GM23248 (cell line): ENCODE measurements at regions not wholly inside any gene's neighbourhood (a gene's known extent, or its start where the extent isn't known, plus 50 kb on each side); places are given as distances from the start of the nearest gene placed in this dataset.

Experiments
- DNase-seq: peaks from one replicate; pipeline ENCODE4 v3.0.0-alpha.2; 2015
- H2AFZ ChIP-seq: fragments of 200-600 bp; sonication (generic); 2 replicates; pipeline ENCODE4 v1.6.1; 2016; ENCODE audit warnings: antibody characterized with exemption
- H3F3A ChIP-seq: fragments of 200-600 bp; sonication (generic); 2 replicates; pipeline ENCODE4 v1.6.1; 2016; ENCODE audit warnings: mild to moderate bottlenecking, antibody characterized with exemption, mixed run types; ENCODE audit not compliant: insufficient read depth
- H3K27ac ChIP-seq: fragments of 200-600 bp; sonication (generic); 2 replicates; pipeline ENCODE4 v1.5.1; 2016; ENCODE audit warnings: mild to moderate bottlenecking
- H3K27me3 ChIP-seq: fragments of 200-600 bp; sonication (generic); replicated peaks from 2 replicates; pipeline ENCODE4 v1.6.1; 2016; ENCODE audit warnings: mild to moderate bottlenecking; ENCODE audit not compliant: insufficient read depth
- H3K36me3 ChIP-seq: fragments of 200-600 bp; sonication (generic); 2 replicates; pipeline ENCODE4 v1.6.1; 2016; ENCODE audit warnings: low read depth, mild to moderate bottlenecking
- H3K4me1 ChIP-seq: fragments of 200-600 bp; sonication (generic); 2 replicates; pipeline ENCODE4 v1.6.1; 2016; ENCODE audit warnings: mild to moderate bottlenecking; ENCODE audit not compliant: insufficient read depth
- H3K4me2 ChIP-seq: fragments of 200-600 bp; sonication (generic); one replicate; pipeline ENCODE4 v1.6.1; 2016; ENCODE audit warnings: mild to moderate bottlenecking; ENCODE audit not compliant: unreplicated experiment
- H3K4me3 ChIP-seq: fragments of 200-600 bp; sonication (generic); 2 replicates; pipeline ENCODE4 v1.5.1; 2016; ENCODE audit warnings: mild to moderate bottlenecking
- H3K79me2 ChIP-seq: fragments of 200-600 bp; sonication (generic); 2 replicates; pipeline ENCODE4 v1.6.1; 2016; ENCODE audit warnings: mild to moderate bottlenecking; ENCODE audit not compliant: insufficient read depth
- H3K9ac ChIP-seq: fragments of 200-600 bp; sonication (generic); 2 replicates; pipeline ENCODE4 v1.6.1; 2016; ENCODE audit warnings: mild to moderate bottlenecking
- H3K9me2 ChIP-seq: fragments of 200-600 bp; sonication (generic); 2 replicates; pipeline ENCODE4 v1.6.1; 2016; ENCODE audit warnings: mixed run types, mild to moderate bottlenecking, moderate library complexity; ENCODE audit not compliant: insufficient read depth
- H3K9me3 ChIP-seq: fragments of 200-600 bp; sonication (generic); one replicate; pipeline ENCODE4 v1.6.1; 2017; ENCODE audit warnings: low read depth
- H4K20me1 ChIP-seq: fragments of 200-600 bp; sonication (generic); 2 replicates; pipeline ENCODE4 v1.6.0; 2016; ENCODE audit not compliant: insufficient read depth
- EZH2 ChIP-seq: fragments of 200-600 bp; sonication (generic); IDR thresholded peaks from 2 replicates; pipeline ENCODE4 v1.6.1; 2018; ENCODE audit warnings: antibody characterized with exemption, mild to moderate bottlenecking; ENCODE audit not compliant: insufficient read depth, poor library complexity, severe bottlenecking
- EZH2phosphoT487 ChIP-seq: fragments of 200-600 bp; sonication (generic); IDR thresholded peaks from 2 replicates; pipeline ENCODE4 v1.6.1; 2018; ENCODE audit warnings: antibody characterized with exemption, moderate library complexity, mild to moderate bottlenecking, low read depth; ENCODE audit not compliant: insufficient read depth
- WGBS, 2 experiments: methylation state at CpG; one replicate each; pipeline ENCODE4 v1.1.6; 2015 to 2017; ENCODE audit warnings: low lambda C conversion rate in 2 of 2, low coverage in 1 of 2; ENCODE audit errors: missing lambda C conversion rate in 2 of 2; 5-methylcytosine and 5-hydroxymethylcytosine counted together
- in situ Hi-C: fragments of 300-500 bp; cut with MboI; formaldehyde crosslinking; loops from 2 replicates; pipeline ENCODE4 v1.15.0; 2020

GRCh38 chr6:19205076-19205475 is 632.1 kb upstream of the ID4 start:
- TF ChIP-seq EZH2: no peak
- no peak for TF ChIP-seq EZH2phosphoT487
- H3K79me2 ChIP-seq: no peaks in the 10 kb centered on the region
- no peaks in the 10 kb centered on the region for H3K27me3 ChIP-seq
- DNase-seq: no peak
- H3K4me3 ChIP-seq: no peak overlapping the region
- no peaks in the 10 kb centered on the region for H3K4me1 ChIP-seq
- H3K9me2 ChIP-seq: no peaks in the 10 kb centered on the region
- H3K9me3 ChIP-seq: no peaks in the 10 kb centered on the region
- no peak overlapping the region for H2AFZ ChIP-seq
- WGBS, 2 experiments: 49 to 61% methylated on average over 5 of the region's 5 CpGs
- no peaks in the 10 kb centered on the region for H3K36me3 ChIP-seq
- in situ Hi-C loops: no loop called here
- H3K9ac ChIP-seq: no peak overlapping the region
- H3K27ac ChIP-seq: no peak overlapping the region
- H3F3A ChIP-seq: no peaks in the 10 kb centered on the region
- H4K20me1 ChIP-seq: no peaks in the 10 kb centered on the region
- H3K4me2 ChIP-seq: no peak overlapping the region

DNA sequence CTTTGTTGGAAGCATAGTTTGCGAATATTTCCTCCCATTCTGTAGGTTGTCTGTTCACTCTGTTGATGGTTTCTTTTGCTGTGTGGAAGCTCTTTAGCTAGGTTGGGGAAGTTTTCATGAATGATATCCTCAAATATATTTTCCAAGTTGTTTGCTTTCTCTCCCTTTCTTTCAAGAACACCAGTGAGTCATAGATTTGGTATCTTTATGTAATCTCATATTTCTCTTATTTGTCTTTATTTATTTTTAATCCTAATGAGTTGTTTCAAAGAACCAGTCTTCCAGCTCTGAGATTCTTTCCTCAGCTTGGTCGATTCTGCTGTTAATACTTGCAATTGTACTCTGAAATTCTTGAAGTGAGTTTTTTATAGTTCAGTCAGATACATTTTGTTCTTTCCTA is 628.0 kb upstream of the ID4 start:
- no peak for DNase-seq
- in situ Hi-C loops: no loop called here

GRCh38 chr6:19210849-19211590 is 626.1 kb upstream of the ID4 start:
- Histone ChIP-seq H3K79me2 (no peaks in the 10 kb centered on the region), H2AFZ (no peak overlapping the region), H3K4me1 (no peaks in the 10 kb centered on the region), H3K4me2 (no peak overlapping the region), H3K27me3 (no peaks in the 10 kb centered on the region), H3K27ac (no peak overlapping the region), H3K9me3 (no peaks in the 10 kb centered on the region), H4K20me1 (no peaks in the 10 kb centered on the region), H3K9ac (no peak overlapping the region), H3K9me2 (no peaks in the 10 kb centered on the region), H3K36me3 (no peaks in the 10 kb centered on the region), H3F3A (no peaks in the 10 kb centered on the region), H3K4me3 (no peak overlapping the region)
- 59% methylated on average over 14 of the region's 14 CpGs for WGBS, 2 experiments
- in situ Hi-C loops: no loop called here
- DNase-seq: peak; percentile 1
- no peak for TF ChIP-seq EZH2
- TF ChIP-seq EZH2phosphoT487: no peak

More for the DNA sequence above, 628.0 kb upstream of the ID4 start:
- Histone ChIP-seq H4K20me1 (no peaks in the 10 kb centered on the region), H3K9me2 (no peaks in the 10 kb centered on the region), H3K4me2 (no peak overlapping the region), H3K9me3 (no peaks in the 10 kb centered on the region), H3K4me3 (no peak overlapping the region), H3F3A (no peaks in the 10 kb centered on the region), H3K4me1 (no peaks in the 10 kb centered on the region), H2AFZ (no peak overlapping the region), H3K36me3 (no peaks in the 10 kb centered on the region), H3K79me2 (no peaks in the 10 kb centered on the region), H3K27ac (no peak overlapping the region), H3K27me3 (no peaks in the 10 kb centered on the region), H3K9ac (no peak overlapping the region)
- WGBS, 2 experiments: 41 to 46% methylated on average over 2 of the region's 2 CpGs
- no peak for TF ChIP-seq EZH2
- no peak for TF ChIP-seq EZH2phosphoT487

DNA sequence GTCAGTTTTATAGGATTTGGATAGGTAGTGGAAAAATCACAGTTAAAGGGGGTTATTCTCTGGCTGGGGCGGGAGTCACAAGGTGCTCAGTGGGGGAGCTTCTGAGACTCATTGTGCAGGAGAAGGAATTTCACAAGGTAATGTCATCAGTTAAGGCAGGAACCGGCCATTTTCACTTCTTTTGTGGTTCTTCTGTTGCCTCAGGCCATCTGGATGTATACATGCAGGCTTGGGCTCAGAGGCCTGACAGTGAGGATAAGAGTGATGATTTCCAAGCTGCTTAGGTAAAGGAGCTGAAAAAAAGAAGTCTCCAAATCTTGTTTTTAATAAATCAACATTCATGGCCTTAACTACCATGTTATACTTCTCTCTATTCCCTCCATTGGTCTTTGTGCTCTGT is 622.9 kb upstream of the ID4 start:
- H3K27ac ChIP-seq: no peak overlapping the region
- no peak overlapping the region for H3K9ac ChIP-seq
- H3K79me2 ChIP-seq: no peaks in the 10 kb centered on the region
- TF ChIP-seq EZH2phosphoT487 (no peak), EZH2 (no peak)
- no peaks in the 10 kb centered on the region for H3K9me2 ChIP-seq
- no peaks in the 10 kb centered on the region for H3K4me1 ChIP-seq
- no peaks in the 10 kb centered on the region for H4K20me1 ChIP-seq
- H3K4me3 ChIP-seq: no peak overlapping the region
- H3K4me2 ChIP-seq: no peak overlapping the region
- H3K36me3 ChIP-seq: no peaks in the 10 kb centered on the region
- H2AFZ ChIP-seq: no peak overlapping the region
- no peaks in the 10 kb centered on the region for H3F3A ChIP-seq
- DNase-seq: no peak
- in situ Hi-C loops: no loop called here
- H3K9me3 ChIP-seq: no peaks in the 10 kb centered on the region
- WGBS, 2 experiments: 21 to 32% methylated on average over 2 of the region's 2 CpGs
- no peaks in the 10 kb centered on the region for H3K27me3 ChIP-seq
